PC-9 (cell line): ENCODE measurements at regions not wholly inside any gene's neighbourhood (a gene's known extent, or its start where the extent isn't known, plus 50 kb on each side); places are given as distances from the start of the nearest gene placed in this dataset.

ENCODE experiments used
- BruUV-seq: library from RNA; stranded (reverse); fragments of 400-500 nt; replicated peaks from 2 replicates; lab custom pipeline; 2021; lab: Mats Ljungman, UMichigan
- CTCF ChIA-PET: fragments of 300-600 bp; sonication (Branson Sonifier 250); formaldehyde crosslinking; loops from one replicate; lab custom pipeline; 2022; ENCODE audit warnings: antibody characterized with exemption; lab: Charles Lee
- POLR2A ChIA-PET: fragments of 300-600 bp; sonication (Branson Sonifier 250); formaldehyde crosslinking; loops from one replicate; lab custom pipeline; 2022; ENCODE audit warnings: antibody characterized with exemption; ENCODE audit not compliant: unreplicated experiment; lab: Charles Lee
- DNase-seq, 2 experiments: peaks; one replicate each; pipeline versions ENCODE4 v3.0.0 to v3.0.0-alpha.2; 2015 to 2022; ENCODE audit warnings: mixed read lengths in 1 of 2
- H2AFZ ChIP-seq: fragments of 200-600 bp; sonication (generic); 2 replicates; pipeline ENCODE4 v1.8.1; 2017; ENCODE audit warnings: antibody characterized with exemption
- H3F3A ChIP-seq: fragments of 200-600 bp; sonication (generic); 2 replicates; pipeline ENCODE4 v1.8.1; 2017; ENCODE audit warnings: antibody characterized with exemption, mild to moderate bottlenecking, low read depth; ENCODE audit not compliant: insufficient read depth
- H3K27ac ChIP-seq: fragments of 200-600 bp; sonication (generic); 2 replicates; pipeline ENCODE4 v1.6.1; 2016; ENCODE audit warnings: mixed run types
- H3K27me3 ChIP-seq: fragments of 200-600 bp; sonication (generic); 2 replicates; pipeline ENCODE4 v1.6.1; 2016; ENCODE audit warnings: low read depth, mixed run types; ENCODE audit not compliant: insufficient read depth
- H3K36me3 ChIP-seq: fragments of 200-600 bp; sonication (generic); 2 replicates; pipeline ENCODE4 v1.6.1; 2016; ENCODE audit warnings: low read depth, mixed run types
- H3K4me1 ChIP-seq: fragments of 200-600 bp; sonication (generic); replicated peaks from 2 replicates; pipeline ENCODE4 v1.6.1; 2016; ENCODE audit warnings: mixed run types; ENCODE audit not compliant: insufficient read depth
- H3K4me2 ChIP-seq: fragments of 200-600 bp; sonication (generic); 2 replicates; pipeline ENCODE4 v1.6.1; 2017; ENCODE audit warnings: mixed run types
- H3K4me3 ChIP-seq: fragments of 200-600 bp; sonication (generic); 2 replicates; pipeline ENCODE4 v1.6.1; 2016; ENCODE audit warnings: mixed run types
- H3K79me2 ChIP-seq: fragments of 200-600 bp; sonication (generic); 2 replicates; pipeline ENCODE4 v1.6.1; 2017; ENCODE audit warnings: low read depth, mixed run types
- H3K9me2 ChIP-seq: fragments of 200-600 bp; sonication (generic); 2 replicates; pipeline ENCODE4 v1.8.1; 2017; ENCODE audit warnings: mild to moderate bottlenecking; ENCODE audit not compliant: insufficient read depth
- H3K9me3 ChIP-seq: fragments of 200-600 bp; sonication (generic); 2 replicates; pipeline ENCODE4 v1.8.1; 2016; ENCODE audit warnings: low read depth; ENCODE audit not compliant: insufficient read depth
- H4K20me1 ChIP-seq: fragments of 200-600 bp; sonication (generic); 2 replicates; pipeline ENCODE4 v1.8.1; 2017; ENCODE audit not compliant: insufficient read depth
- CTCF ChIP-seq: fragments of 200-600 bp; sonication (generic); conservative IDR thresholded peaks from 2 replicates; pipeline ENCODE4 v1.6.1; 2017; ENCODE audit warnings: mixed run types, antibody characterized with exemption, mild to moderate bottlenecking, moderate library complexity
- EZH2 ChIP-seq: fragments of 200-600 bp; sonication (generic); IDR thresholded peaks from 2 replicates; pipeline ENCODE4 v1.8.0; 2017; ENCODE audit warnings: antibody characterized with exemption, low read depth
- intact Hi-C: fragments of 100-400 bp; cut with micrococcal nuclease; formaldehyde crosslinking; loops from one replicate; pipeline ENCODE4 v1.10.0; 2022; ENCODE audit not compliant: unreplicated experiment

GRCh38 chr11:88016392-88017170 lies 158.7 kb downstream of the RAB38 start:
- DNase-seq: peak; percentile 62 to 79
- CTCF ChIA-PET: interaction anchor here (0.6 to 1.5 kb wide), 5 partner anchors 35 to 536 kb away, joined by 3 to 8 read pairs (median 5); no protein-coding TSS in a partner anchor
- H3K4me3 ChIP-seq: no peak overlapping the region
- BruUV-seq: no TSS peak
- TF ChIP-seq EZH2: no peak
- peak; percentile 95 for TF ChIP-seq CTCF
- 0 out of 2 replicates have a peak, but pooled peaks cover 2% of the 10 kb centered on the region for H3K4me1 ChIP-seq
- intact Hi-C loops: loop anchor here (1.0 kb wide), 1 partner anchor 528 kb away; no protein-coding TSS in a partner anchor
- no peaks in the 10 kb centered on the region for H3K36me3 ChIP-seq
- no peaks in the 10 kb centered on the region for H3K79me2 ChIP-seq
- H2AFZ ChIP-seq: no peak overlapping the region; the same call in 1 of the 2 replicates
- no peak overlapping the region for H3K27ac ChIP-seq
- no peak overlapping the region for H3K4me2 ChIP-seq
- H4K20me1 ChIP-seq: no peaks in the 10 kb centered on the region
- H3K27me3 ChIP-seq: no peaks in the 10 kb centered on the region
- no peaks in the 10 kb centered on the region for H3K9me3 ChIP-seq
- POLR2A ChIA-PET: interaction anchor here (0.6 kb wide), 1 partner anchor 321 kb away, joined by 14 read pairs; the partner anchor contains the start of gene CTSC
- no peaks in the 10 kb centered on the region for H3K9me2 ChIP-seq
- H3F3A ChIP-seq: no peaks in the 10 kb centered on the region

GRCh38 chr11:88015170-88015569 lies 160.1 kb downstream of the RAB38 start:
- Histone ChIP-seq H3F3A (no peaks in the 10 kb centered on the region), H3K79me2 (no peaks in the 10 kb centered on the region), H3K4me1 (0 out of 2 replicates have a peak, but pooled peaks cover 2% of the 10 kb centered on the region), H3K4me2 (no peak overlapping the region), H4K20me1 (no peaks in the 10 kb centered on the region), H3K27ac (no peak overlapping the region), H2AFZ (no peak overlapping the region), H3K27me3 (no peaks in the 10 kb centered on the region), H3K9me3 (no peaks in the 10 kb centered on the region), H3K9me2 (no peaks in the 10 kb centered on the region), H3K4me3 (no peak overlapping the region), H3K36me3 (no peaks in the 10 kb centered on the region)
- ChIA-PET POLR2A (no interaction called here), CTCF (interaction anchor here (0.6 to 0.7 kb wide), 2 partner anchors 95 to 137 kb away, joined by 3 read pairs; no protein-coding TSS in a partner anchor)
- DNase-seq: no peak
- no TSS peak for BruUV-seq
- intact Hi-C loops: no loop called here
- no peak for TF ChIP-seq EZH2
- no peak for TF ChIP-seq CTCF

GRCh38 chr11:88013508-88014065 lies 161.7 kb downstream of the RAB38 start:
- POLR2A ChIA-PET: no interaction called here
- Histone ChIP-seq H3K27me3 (no peaks in the 10 kb centered on the region), H2AFZ (no peak overlapping the region), H3K9me2 (no peaks in the 10 kb centered on the region), H3K27ac (no peak overlapping the region), H3F3A (no peaks in the 10 kb centered on the region), H3K79me2 (no peaks in the 10 kb centered on the region), H3K9me3 (no peaks in the 10 kb centered on the region), H3K4me1 (0 out of 2 replicates have a peak, but pooled peaks cover 2% of the 10 kb centered on the region), H3K4me2 (no peak overlapping the region), H3K36me3 (no peaks in the 10 kb centered on the region), H3K4me3 (no peak overlapping the region), H4K20me1 (no peaks in the 10 kb centered on the region)
- intact Hi-C loops: no loop called here
- TF ChIP-seq CTCF: no peak
- TF ChIP-seq EZH2: no peak
- no peak for DNase-seq
- CTCF ChIA-PET: no interaction called here
- BruUV-seq: no TSS peak
